IPS-NIHi11 (cell line): ENCODE measurements at regions not wholly inside any gene's neighbourhood (a gene's known extent, or its start where the extent isn't known, plus 50 kb on each side); places are given as distances from the start of the nearest gene placed in this dataset.

Experiments used
- DNase-seq: peaks from one replicate; pipeline ENCODE4 v3.0.0; 2012; ENCODE audit warnings: mixed read lengths, low spot score

DNA sequence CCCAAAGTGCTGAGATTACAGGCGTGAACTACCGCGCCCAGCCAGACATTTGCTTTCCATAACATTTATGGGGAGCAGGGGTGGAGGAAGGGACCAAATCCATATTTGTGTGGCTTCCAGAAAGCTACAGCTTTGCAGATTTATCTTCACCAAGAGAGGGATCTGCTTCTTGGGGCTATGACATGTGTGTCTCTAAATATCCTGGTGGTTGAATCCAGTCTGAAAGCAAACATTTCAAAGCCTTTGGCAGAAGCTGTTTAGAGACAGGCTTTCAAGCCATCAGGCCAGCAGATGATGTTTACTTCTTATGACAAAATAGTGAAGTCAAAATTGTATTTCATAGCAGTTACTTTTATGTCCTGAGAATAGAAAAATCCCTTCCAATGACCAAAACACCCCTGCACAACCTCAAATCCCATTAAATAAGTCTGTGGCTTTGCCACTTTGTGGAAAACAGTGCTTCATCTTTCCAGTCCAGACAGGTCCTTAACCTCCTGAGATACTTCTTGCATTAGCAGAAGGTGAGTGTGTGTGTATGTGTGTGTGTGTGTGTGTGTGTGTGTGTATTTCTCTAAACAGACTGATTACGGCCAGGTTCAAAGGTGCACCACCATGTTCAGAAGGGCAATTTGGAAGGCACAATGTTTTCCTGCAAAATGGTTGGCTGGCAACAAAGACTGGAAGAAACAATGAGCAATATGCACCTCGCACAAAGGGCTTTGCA, 191.4 kb upstream of the LRIG1 start:
- no peak for DNase-seq

DNA sequence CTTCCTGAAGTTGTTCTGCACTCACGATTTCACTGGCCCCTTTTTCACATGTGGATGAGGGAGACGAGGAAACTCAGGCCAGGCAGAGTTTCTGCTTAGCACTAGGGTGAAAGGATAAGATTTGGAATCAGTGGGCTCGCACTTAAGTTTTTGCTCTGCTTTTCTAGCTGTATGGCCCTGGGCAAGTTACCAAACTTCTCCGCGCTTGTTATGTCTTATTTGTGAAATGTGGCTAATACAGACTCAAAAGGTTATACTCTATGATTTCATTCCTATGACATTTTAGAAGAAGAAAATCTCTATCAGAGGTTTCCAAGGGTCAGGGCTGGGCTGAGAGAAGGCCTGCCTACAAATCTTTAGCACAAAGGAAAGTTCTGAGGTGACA, 191.9 kb upstream of the LRIG1 start:
- no peak for DNase-seq

DNA sequence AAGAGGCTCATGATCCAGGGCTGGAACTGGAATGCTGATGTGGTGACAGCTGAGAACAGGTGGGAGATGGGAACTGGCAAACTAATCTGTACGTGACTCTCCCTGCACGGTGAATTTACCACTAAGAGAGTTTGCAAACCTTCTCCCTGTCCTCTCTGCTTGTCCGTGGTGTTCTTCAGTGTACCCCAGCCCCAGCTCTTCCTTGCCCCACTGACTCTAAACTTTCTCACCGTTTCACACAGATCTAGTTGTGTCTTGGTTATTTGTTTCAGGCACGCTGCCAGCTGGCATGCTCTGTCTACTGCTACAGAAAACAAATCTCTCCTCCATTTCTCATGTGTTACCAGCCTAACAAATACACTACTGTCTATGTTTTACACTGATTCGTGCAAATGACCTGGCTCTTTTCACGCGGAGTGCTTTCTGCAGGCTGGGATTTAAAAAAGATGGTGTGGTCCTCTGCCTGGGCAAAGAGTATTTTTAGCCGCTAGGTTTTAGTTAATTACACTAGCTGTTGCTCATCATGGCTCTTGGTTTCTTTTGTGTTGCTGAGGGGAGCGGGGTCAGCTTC, 192.7 kb upstream of the LRIG1 start:
- no peak for DNase-seq

DNA sequence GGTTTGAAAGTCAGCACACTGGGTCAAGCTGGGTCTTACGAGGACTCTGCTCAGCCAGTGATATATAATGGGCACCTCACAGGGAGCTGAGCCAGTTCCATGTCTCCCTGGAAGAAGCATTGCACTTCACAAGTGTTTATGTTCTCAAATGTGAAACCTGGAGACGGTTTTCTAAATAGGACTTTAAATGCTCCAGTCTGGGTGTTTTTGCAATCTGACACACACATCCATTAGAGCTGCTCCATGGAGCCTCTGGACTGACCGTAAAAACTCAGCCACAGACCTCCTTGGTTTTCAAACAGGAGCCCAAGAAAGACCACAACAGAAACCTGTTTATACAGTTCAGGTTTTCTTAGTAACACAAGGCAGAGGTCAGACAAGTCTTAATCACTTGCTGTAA, 201.3 kb upstream of the LRIG1 start:
- DNase-seq, result no peak

- DNase-seq, result no peak
These were observed 202.7 kb upstream of the LRIG1 start for GRCh38 chr3:66703501-66703900.

GRCh38 chr3:66705076-66705475, 204.3 kb upstream of the LRIG1 start:
- no peak for DNase-seq

DNA sequence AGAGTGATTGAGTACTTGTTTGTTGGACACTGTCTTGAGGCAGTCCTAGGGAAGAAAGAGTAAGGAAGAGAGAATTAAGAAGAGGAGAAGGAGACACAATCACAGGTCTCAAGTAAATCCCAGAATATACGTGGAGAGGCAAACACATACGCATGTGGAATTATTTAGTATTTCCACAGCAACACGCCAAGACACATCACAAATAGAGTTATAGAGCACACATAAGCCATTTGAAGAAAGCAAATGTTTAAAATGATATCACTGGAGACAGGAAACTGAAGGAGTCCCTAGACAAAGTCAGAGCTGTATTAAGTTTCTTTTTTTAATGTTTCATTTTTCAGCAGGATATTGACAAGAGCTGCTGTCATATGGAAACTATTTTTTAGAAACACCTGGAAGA, 206.1 kb upstream of the LRIG1 start:
- no peak for DNase-seq

GRCh38 chr3:66709532-66709931, 208.7 kb upstream of the LRIG1 start:
- DNase-seq, result no peak

GRCh38 chr3:66712210-66712609, 211.4 kb upstream of the LRIG1 start:
- no peak for DNase-seq

- DNase-seq, result no peak
These were observed 213.1 kb upstream of the LRIG1 start for GRCh38 chr3:66713921-66714320.

DNA sequence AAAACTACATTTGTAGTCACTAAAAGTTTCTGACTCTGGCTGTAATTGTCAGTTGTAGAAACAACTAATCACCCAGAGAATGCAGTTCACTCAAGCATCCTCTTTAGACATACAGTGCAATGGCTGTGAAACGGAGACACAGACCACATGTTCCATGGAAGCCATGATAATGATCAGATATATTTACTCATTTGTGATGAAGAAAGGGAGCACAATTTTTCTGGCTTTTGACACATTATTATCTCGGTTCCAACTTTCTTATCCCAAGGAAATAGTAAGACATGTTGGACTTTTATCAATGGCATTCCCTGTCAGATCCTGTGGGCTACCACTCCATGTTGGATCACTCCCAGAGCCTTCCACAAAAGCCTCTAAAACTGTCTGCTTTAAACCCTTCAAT, 215.0 kb upstream of the LRIG1 start:
- no peak for DNase-seq

DNA sequence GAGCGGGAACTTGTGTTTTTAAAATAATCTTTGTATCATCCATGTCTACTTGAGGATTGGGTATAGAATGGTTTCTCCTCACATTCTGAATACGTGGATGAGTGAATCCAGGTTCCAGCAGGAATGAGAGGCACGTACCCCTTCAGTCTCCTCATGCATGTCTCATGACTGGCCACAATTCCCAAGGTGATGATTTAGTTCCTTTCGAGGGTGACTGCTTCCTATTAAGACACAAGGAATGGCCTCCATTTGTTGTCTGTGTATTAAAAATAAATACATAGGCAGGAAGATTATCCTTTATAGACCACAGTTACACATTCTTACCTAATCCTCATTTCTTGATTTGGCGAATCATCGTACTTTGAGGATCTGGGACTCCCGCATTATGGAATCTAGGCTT, 217.0 kb upstream of the LRIG1 start:
- no peak for DNase-seq

DNA sequence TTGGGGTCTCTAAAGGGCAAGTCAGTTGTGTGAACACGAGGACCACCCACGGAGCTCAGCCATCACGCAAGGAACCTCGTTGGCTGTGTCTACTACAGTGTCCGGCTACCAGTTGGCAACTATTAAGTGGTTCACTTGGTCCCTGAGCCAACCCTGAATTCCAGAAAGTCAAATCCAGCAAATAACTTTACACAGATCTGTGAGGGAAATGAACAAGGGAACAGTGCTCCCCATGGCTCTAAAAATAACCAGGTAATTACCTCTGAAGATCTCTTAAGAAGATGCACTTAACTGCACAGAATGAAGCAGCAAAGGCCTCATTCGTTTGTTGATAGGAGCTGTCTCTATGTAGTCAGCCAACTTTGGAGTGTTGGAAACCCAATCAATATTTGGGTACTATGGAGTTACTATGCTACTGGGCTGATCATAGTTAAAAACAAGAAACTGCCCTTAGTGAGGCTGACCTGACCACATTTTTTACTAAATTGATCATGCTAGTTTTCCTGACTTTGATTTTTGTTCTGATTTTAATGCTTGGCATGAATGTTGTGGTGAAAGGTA, 219.1 kb upstream of the LRIG1 start:
- DNase-seq, result no peak

DNA sequence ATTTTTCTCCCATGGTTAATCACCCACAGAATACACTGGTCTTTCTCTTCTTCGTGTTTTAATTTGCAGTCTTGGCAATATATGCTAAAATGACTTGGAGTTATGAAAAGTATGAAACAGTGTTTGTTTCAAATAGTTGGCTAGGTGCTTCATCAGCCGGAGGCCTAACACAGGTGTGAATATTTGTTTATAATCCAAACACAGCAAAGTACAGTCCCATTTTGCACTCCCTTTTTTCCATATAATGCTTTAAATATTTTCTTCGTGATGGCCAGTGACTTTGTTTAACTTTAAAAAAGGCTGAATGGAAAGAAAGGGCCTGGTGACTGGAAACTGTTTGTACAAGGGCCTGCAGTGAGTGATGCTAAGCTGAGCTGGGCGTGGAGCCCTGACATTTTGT, 219.7 kb upstream of the LRIG1 start:
- no peak for DNase-seq

DNA sequence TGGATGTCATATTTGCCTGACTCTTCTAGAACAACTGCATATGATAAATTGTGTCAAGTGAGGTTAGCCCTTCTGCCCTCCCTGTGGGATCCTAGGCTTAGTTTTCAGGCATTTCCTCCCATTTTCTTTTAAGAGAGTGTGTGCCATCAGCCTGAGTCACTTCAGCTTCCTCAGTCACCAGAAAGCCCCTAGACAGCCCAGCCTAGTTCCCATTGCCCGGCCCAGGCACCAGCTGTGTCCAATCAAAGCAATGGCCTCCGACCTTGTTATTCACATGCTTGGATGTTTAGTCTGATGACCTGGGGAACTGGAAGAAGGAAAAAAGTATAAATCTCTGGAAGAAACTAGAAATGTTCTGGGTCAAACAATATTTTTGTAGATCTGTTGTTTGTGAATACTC, 221.9 kb upstream of the LRIG1 start:
- peak; percentile 26 for DNase-seq

DNA sequence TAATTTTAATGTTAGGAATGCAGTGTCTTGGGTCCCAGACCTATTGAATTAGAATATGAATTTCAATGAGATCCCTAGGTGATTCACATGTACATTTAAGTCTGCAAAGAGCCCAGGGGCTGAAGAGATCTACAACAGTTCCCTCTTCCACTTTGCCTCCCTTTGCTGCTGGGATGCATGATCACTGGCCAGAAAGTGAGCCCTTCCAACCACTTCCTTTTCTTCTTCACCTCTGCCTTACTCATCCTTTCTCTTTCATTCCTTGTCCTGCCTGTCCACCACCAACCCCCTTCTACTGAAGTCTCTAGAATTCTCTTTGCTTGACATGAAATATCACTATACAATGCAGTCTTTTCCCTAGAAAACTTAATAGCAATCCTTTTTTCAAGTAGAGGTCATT, 222.4 kb upstream of the LRIG1 start:
- DNase-seq, result no peak

GRCh38 chr3:66729687-66730393, 229.0 kb upstream of the LRIG1 start:
- DNase-seq, result no peak

DNA sequence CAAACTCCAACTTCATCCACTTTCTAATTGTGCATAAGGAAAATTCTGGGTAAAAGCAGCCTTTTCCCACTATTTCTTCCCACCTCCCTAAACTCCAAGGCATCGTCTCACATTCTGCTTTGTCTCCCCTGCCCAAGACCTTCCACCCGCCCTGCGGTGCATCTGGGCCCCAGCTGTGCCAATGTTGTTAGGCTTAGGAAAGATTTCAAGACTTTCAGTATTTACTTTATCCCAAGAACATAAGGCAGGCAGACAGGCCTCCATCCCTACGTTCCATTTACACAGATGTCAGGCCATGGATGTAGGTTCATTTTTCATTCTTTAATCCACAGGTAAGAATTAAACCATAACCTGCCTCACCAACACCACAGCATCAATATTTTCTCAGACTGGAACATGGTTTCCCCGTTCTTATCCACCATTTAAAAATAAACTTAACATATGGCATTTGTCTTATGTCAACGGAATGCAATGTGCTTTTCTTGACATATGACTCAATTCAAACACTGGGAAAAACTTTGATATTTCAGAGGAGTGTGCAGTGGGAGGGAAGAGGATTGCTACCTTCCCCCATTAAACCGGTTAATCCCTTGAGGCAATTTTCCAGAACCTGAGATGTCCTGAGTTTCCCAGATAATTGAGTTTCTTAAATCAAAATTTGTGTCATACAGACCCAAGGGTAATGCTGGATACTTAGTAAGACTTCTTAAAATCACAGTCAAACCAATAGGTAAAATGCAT, 238.0 kb upstream of the LRIG1 start:
- DNase-seq, result no peak

- no peak for DNase-seq
These were observed 239.4 kb upstream of the LRIG1 start for GRCh38 chr3:66740260-66740659.

- DNase-seq, result no peak
These were observed 243.7 kb upstream of the LRIG1 start for GRCh38 chr3:66744521-66744920.

DNA sequence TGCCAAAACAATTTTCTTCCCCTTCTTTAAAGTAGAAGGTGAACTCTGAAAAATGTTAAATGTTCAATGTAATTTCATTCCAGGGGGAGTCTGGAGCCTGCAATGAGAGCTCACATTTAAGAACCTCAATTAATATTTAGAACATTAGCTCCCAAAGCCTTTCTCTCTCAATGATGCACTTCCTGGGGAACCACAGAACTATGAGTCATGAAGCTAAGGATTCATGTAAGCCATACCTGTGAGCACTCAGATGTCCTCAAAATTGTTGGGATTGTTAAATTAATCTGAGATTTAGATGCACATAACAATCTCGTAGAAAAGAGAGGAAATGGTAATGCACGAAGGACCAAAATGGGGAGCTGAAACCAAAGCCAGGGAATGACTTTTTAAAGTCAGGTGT, 244.2 kb upstream of the LRIG1 start:
- no peak for DNase-seq

DNA sequence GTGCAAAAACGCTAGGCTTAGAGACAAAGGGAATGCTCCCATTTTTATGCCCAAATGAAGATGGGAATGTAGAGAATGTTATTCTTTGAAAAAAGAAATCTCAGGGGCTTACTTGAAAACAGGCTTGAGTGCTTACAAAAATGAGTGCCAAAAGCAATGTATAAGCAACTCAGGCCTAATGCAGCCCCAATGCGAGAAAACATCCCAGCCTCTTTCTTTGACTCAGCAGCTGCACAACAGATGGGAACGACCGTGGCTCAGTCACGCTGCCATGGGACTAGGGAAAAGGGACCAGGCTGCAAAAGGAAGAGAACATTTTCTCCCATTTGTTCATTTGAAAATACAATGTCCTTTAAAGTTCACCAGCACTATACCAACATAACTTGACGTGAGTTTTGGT, 246.4 kb upstream of the LRIG1 start:
- no peak for DNase-seq

- no peak for DNase-seq
These were observed 246.9 kb upstream of the LRIG1 start for GRCh38 chr3:66747696-66748095.
